ENCODE measurements at regions not wholly inside any gene's neighbourhood (a gene's known extent, or its start where the extent isn't known, plus 50 kb on each side); places are given as distances from the start of the nearest gene placed in this dataset.

- DNase-seq (ENCODE audit: low read depth): no peak
- H3K9me3 ChIP-seq (ENCODE audit: control insufficient read depth, low read length): no peaks in the 10 kb centered on the region
- H3K4me3 ChIP-seq (ENCODE audit: low read length): no peak overlapping the region
Measured at GRCh38 chr6:3506751-3507383, 50.0 kb upstream of the SLC22A23 start.

More at GRCh38 chr6:3506751-3507383, 50.0 kb upstream of the SLC22A23 start:
- no peak overlapping the region for H3K9ac ChIP-seq (ENCODE audit: low read length)
- peaks cover 28% of the 10 kb centered on the region for H3K4me1 ChIP-seq (ENCODE audit: control insufficient read depth, insufficient read depth, low read length)
- no peaks in the 10 kb centered on the region for H3K36me3 ChIP-seq (ENCODE audit: control insufficient read depth, insufficient read depth, low read length, severe bottlenecking)
- H3K27me3 ChIP-seq (replicated peaks; ENCODE audit: control insufficient read depth, insufficient read depth, low read length): no peaks in the 10 kb centered on the region
